NCI-H2227 treated with DMSO at 0.1 percent for 48 hours (cell line): ENCODE measurements at regions not wholly inside any gene's neighbourhood (a gene's known extent, or its start where the extent isn't known, plus 50 kb on each side); places are given as distances from the start of the nearest gene placed in this dataset.
"Not testable (repeated sequence)": the region's sequence is repeated elsewhere in the genome, so short reads cannot be mapped to it uniquely, and the experiment has no call there.

Experiments used
- DNase-seq: peaks from one replicate; lab custom pipeline; 2025; lab: John Stamatoyannopoulos, UW

GRCh38 chr11:110874437-110875030 lies 162.3 kb upstream of the ARHGAP20 start:
- no peak for DNase-seq

- DNase-seq: no peak
Observed at GRCh38 chr11:110873975-110874374, 161.7 kb upstream of the ARHGAP20 start.

GRCh38 chr11:110870816-110871522 lies 158.7 kb upstream of the ARHGAP20 start:
- DNase-seq: no peak

- no peak for DNase-seq
Observed at GRCh38 chr11:110867951-110868350, 155.7 kb upstream of the ARHGAP20 start.

GRCh38 chr11:110866081-110866480 lies 153.8 kb upstream of the ARHGAP20 start:
- DNase-seq: no peak

GRCh38 chr11:110862407-110862806 lies 150.2 kb upstream of the ARHGAP20 start:
- DNase-seq: no peak

- no peak for DNase-seq
Observed at GRCh38 chr11:110860461-110860860, 148.2 kb upstream of the ARHGAP20 start.

- no peak for DNase-seq
Observed at GRCh38 chr11:110859998-110860397, 147.8 kb upstream of the ARHGAP20 start.

- no peak for DNase-seq
Observed at GRCh38 chr11:110859240-110859840, 147.1 kb upstream of the ARHGAP20 start.

GRCh38 chr11:110858547-110858921 lies 146.3 kb upstream of the ARHGAP20 start:
- DNase-seq: no peak

GRCh38 chr11:110857892-110858546 lies 145.8 kb upstream of the ARHGAP20 start:
- no peak for DNase-seq

- DNase-seq: no peak
Observed at GRCh38 chr11:110856996-110857812, 145.0 kb upstream of the ARHGAP20 start.

- DNase-seq: no peak
Observed at GRCh38 chr11:110856340-110856739, 144.1 kb upstream of the ARHGAP20 start.

GRCh38 chr11:110855191-110855590 lies 143.0 kb upstream of the ARHGAP20 start:
- no peak for DNase-seq

- DNase-seq: no peak
Observed at GRCh38 chr11:110852921-110853490, 140.8 kb upstream of the ARHGAP20 start.

- DNase-seq: no peak
Observed at GRCh38 chr11:110850846-110851245, 138.6 kb upstream of the ARHGAP20 start.

GRCh38 chr11:110843053-110843452 lies 130.8 kb upstream of the ARHGAP20 start:
- not testable (repeated sequence) for DNase-seq

GRCh38 chr11:110838808-110839207 lies 126.6 kb upstream of the ARHGAP20 start:
- DNase-seq: no peak

GRCh38 chr11:110837603-110838002 lies 125.4 kb upstream of the ARHGAP20 start:
- DNase-seq: no peak

GRCh38 chr11:110835106-110835505 lies 122.9 kb upstream of the ARHGAP20 start:
- DNase-seq: no peak

GRCh38 chr11:110833033-110833484 lies 120.8 kb upstream of the ARHGAP20 start:
- DNase-seq: no peak

GRCh38 chr11:110832539-110832938 lies 120.3 kb upstream of the ARHGAP20 start:
- no peak for DNase-seq
